Duodenal mucosa (tissue), 2 donors: ENCODE measurements at regions not wholly inside any gene's neighbourhood (a gene's known extent, or its start where the extent isn't known, plus 50 kb on each side); places are given as distances from the start of the nearest gene placed in this dataset.
"Not testable (repeated sequence)": the region's sequence is repeated elsewhere in the genome, so short reads cannot be mapped to it uniquely, and the experiment has no call there.

Source experiments
- H3K27ac ChIP-seq: one replicate; pipeline ENCODE4 v1.7.0; 2013; ENCODE audit warnings: low read depth, low read length
- H3K27me3 ChIP-seq, 2 donors: one replicate each; pipeline ENCODE4 v1.7.0; 2013; ENCODE audit warnings: low read length in 2 of 2, control low read depth in 1 of 2; ENCODE audit not compliant: insufficient read depth in 2 of 2, control insufficient read depth in 1 of 2
- H3K36me3 ChIP-seq, 2 donors: one replicate each; pipeline ENCODE4 v1.7.0; 2013; ENCODE audit warnings: low read length in 2 of 2, control low read depth in 1 of 2; ENCODE audit not compliant: insufficient read depth in 2 of 2, control insufficient read depth in 1 of 2
- H3K4me1 ChIP-seq, 2 donors: one replicate each; pipeline ENCODE4 v1.7.0; 2013; ENCODE audit warnings: low read length in 2 of 2, control low read depth in 1 of 2; ENCODE audit not compliant: insufficient read depth in 2 of 2, control insufficient read depth in 1 of 2
- H3K4me3 ChIP-seq, 2 donors: one replicate each; pipeline ENCODE4 v1.7.0; 2013; ENCODE audit warnings: low read length in 2 of 2, low read depth in 1 of 2
- H3K9ac ChIP-seq, 2 donors: one replicate each; pipeline ENCODE4 v1.7.0; 2013; ENCODE audit warnings: low read length in 2 of 2, low read depth in 1 of 2
- H3K9me3 ChIP-seq, 2 donors: one replicate each; pipeline ENCODE4 v1.7.0; 2013; ENCODE audit warnings: low read length in 2 of 2, control low read depth in 1 of 2; ENCODE audit not compliant: control insufficient read depth in 1 of 2

- Histone ChIP-seq H3K9me3 (no peaks in the 10 kb centered on the region), H3K27ac (no peak overlapping the region), H3K36me3 (no peaks in the 10 kb centered on the region), H3K27me3 (no peaks in the 10 kb centered on the region), H3K4me3 (no peak overlapping the region), H3K9ac (no peak overlapping the region), H3K4me1 (no peaks in the 10 kb centered on the region)
Observed at GRCh38 chr1:166679369-166679768, 159.9 kb upstream of the POGK start.

GRCh38 chr1:166682588-166682987, 156.7 kb upstream of the POGK start:
- Histone ChIP-seq H3K36me3 (no peaks in the 10 kb centered on the region), H3K4me3 (no peak overlapping the region), H3K9ac (no peak overlapping the region), H3K27me3 (no peaks in the 10 kb centered on the region), H3K27ac (no peak overlapping the region), H3K9me3 (no peaks in the 10 kb centered on the region), H3K4me1 (no peaks in the 10 kb centered on the region)

- not testable (repeated sequence) for H3K27ac ChIP-seq, H3K4me1 ChIP-seq, H3K9ac ChIP-seq, H3K9me3 ChIP-seq, H3K27me3 ChIP-seq, H3K4me3 ChIP-seq, H3K36me3 ChIP-seq
Observed at GRCh38 chr1:166684669-166685068, 154.6 kb upstream of the POGK start.

GRCh38 chr1:166685200-166685599, 154.1 kb upstream of the POGK start:
- Histone ChIP-seq H3K9me3 (no peaks in the 10 kb centered on the region), H3K27me3 (no peaks in the 10 kb centered on the region), H3K4me1 (no peaks in the 10 kb centered on the region), H3K36me3 (no peaks in the 10 kb centered on the region), H3K4me3 (no peak overlapping the region), H3K27ac (no peak overlapping the region), H3K9ac (no peak overlapping the region)

GRCh38 chr1:166685891-166686290, 153.4 kb upstream of the POGK start:
- not testable (repeated sequence) for H3K9me3 ChIP-seq, H3K4me3 ChIP-seq, H3K36me3 ChIP-seq, H3K4me1 ChIP-seq, H3K9ac ChIP-seq, H3K27ac ChIP-seq, H3K27me3 ChIP-seq

- not testable (repeated sequence) for H3K27ac ChIP-seq, H3K9me3 ChIP-seq, H3K36me3 ChIP-seq, H3K4me1 ChIP-seq, H3K27me3 ChIP-seq, H3K9ac ChIP-seq, H3K4me3 ChIP-seq
Observed at GRCh38 chr1:166690596-166690995, 148.7 kb upstream of the POGK start.

- H3K9me3 ChIP-seq: no peaks in the 10 kb centered on the region
Observed at GRCh38 chr1:166691476-166691875, 147.8 kb upstream of the POGK start.

GRCh38 chr1:166692346-166692745, 146.9 kb upstream of the POGK start:
- no peak overlapping the region for H3K4me3 ChIP-seq
- H3K4me1 ChIP-seq: no peaks in the 10 kb centered on the region
- H3K9me3 ChIP-seq: no peaks in the 10 kb centered on the region
- H3K27me3 ChIP-seq: no peaks in the 10 kb centered on the region
- no peak overlapping the region for H3K27ac ChIP-seq
- H3K9ac ChIP-seq: no peak overlapping the region
- no peaks in the 10 kb centered on the region for H3K36me3 ChIP-seq

More at GRCh38 chr1:166691476-166691875, 147.8 kb upstream of the POGK start:
- no peaks in the 10 kb centered on the region for H3K4me1 ChIP-seq
- no peaks in the 10 kb centered on the region for H3K36me3 ChIP-seq
- H3K9ac ChIP-seq: no peak overlapping the region
- H3K27me3 ChIP-seq: no peaks in the 10 kb centered on the region
- H3K27ac ChIP-seq: no peak overlapping the region
- no peak overlapping the region for H3K4me3 ChIP-seq

GRCh38 chr1:166693158-166693557, 146.1 kb upstream of the POGK start:
- Histone ChIP-seq H3K27ac (no peak overlapping the region), H3K4me3 (no peak overlapping the region)

GRCh38 chr1:166693673-166694297, 145.5 kb upstream of the POGK start:
- Histone ChIP-seq H3K27me3 (no peaks in the 10 kb centered on the region), H3K36me3 (no peaks in the 10 kb centered on the region), H3K27ac (no peak overlapping the region), H3K4me1 (no peaks in the 10 kb centered on the region), H3K9ac (no peak overlapping the region), H3K4me3 (no peak overlapping the region), H3K9me3 (no peaks in the 10 kb centered on the region)

More at GRCh38 chr1:166693158-166693557, 146.1 kb upstream of the POGK start:
- Histone ChIP-seq H3K4me1 (no peaks in the 10 kb centered on the region), H3K9ac (no peak overlapping the region), H3K27me3 (no peaks in the 10 kb centered on the region), H3K36me3 (no peaks in the 10 kb centered on the region), H3K9me3 (no peaks in the 10 kb centered on the region)

- Histone ChIP-seq H3K9ac (no peak overlapping the region), H3K27me3 (no peaks in the 10 kb centered on the region), H3K36me3 (no peaks in the 10 kb centered on the region), H3K9me3 (no peaks in the 10 kb centered on the region), H3K4me1 (no peaks in the 10 kb centered on the region), H3K27ac (no peak overlapping the region), H3K4me3 (no peak overlapping the region)
Observed at GRCh38 chr1:166695115-166695514, 144.2 kb upstream of the POGK start.
